HG03442 (cell line): ENCODE measurements at regions not wholly inside any gene's neighbourhood (a gene's known extent, or its start where the extent isn't known, plus 50 kb on each side); places are given as distances from the start of the nearest gene placed in this dataset.

Experiments used
- ATAC-seq: cut with Tn5 transposase; IDR thresholded peaks from one replicate; pipeline ENCODE4 v1.9.1; 2021; ENCODE audit warnings: mild to moderate bottlenecking, moderate library complexity; ENCODE audit not compliant: unreplicated experiment

- ATAC-seq, result no peak
These were observed 1413.0 kb downstream of the DSC3 start for GRCh38 chr18:29629493-29630036.

GRCh38 chr18:29626094-29626493 lies 1416.4 kb downstream of the DSC3 start:
- no peak for ATAC-seq

GRCh38 chr18:29616867-29617266 lies 1425.7 kb downstream of the DSC3 start:
- ATAC-seq, result no peak

- no peak for ATAC-seq
These were observed 1432.1 kb upstream of the CDH2 start for GRCh38 chr18:29608982-29609381.

GRCh38 chr18:29605365-29605764 lies 1428.4 kb upstream of the CDH2 start:
- ATAC-seq, result no peak

- ATAC-seq, result no peak
These were observed 1420.0 kb upstream of the CDH2 start for GRCh38 chr18:29596959-29597358.

GRCh38 chr18:29594493-29594892 lies 1417.6 kb upstream of the CDH2 start:
- ATAC-seq, result no peak

GRCh38 chr18:29588446-29589100 lies 1411.6 kb upstream of the CDH2 start:
- no peak for ATAC-seq

GRCh38 chr18:29586210-29586609 lies 1409.3 kb upstream of the CDH2 start:
- no peak for ATAC-seq

GRCh38 chr18:29560270-29560669 lies 1383.3 kb upstream of the CDH2 start:
- ATAC-seq, result peak; percentile 91

GRCh38 chr18:29556070-29556469 lies 1379.1 kb upstream of the CDH2 start:
- no peak for ATAC-seq

GRCh38 chr18:29549759-29550158 lies 1372.8 kb upstream of the CDH2 start:
- no peak for ATAC-seq

GRCh38 chr18:29547626-29548025 lies 1370.7 kb upstream of the CDH2 start:
- ATAC-seq, result no peak

GRCh38 chr18:29540548-29540947 lies 1363.6 kb upstream of the CDH2 start:
- no peak for ATAC-seq

GRCh38 chr18:29531746-29532145 lies 1354.8 kb upstream of the CDH2 start:
- no peak for ATAC-seq

- ATAC-seq, result no peak
These were observed 1346.4 kb upstream of the CDH2 start for GRCh38 chr18:29523371-29523770.

- no peak for ATAC-seq
These were observed 1335.8 kb upstream of the CDH2 start for GRCh38 chr18:29512761-29513160.

- ATAC-seq, result no peak
These were observed 1335.3 kb upstream of the CDH2 start for GRCh38 chr18:29512203-29512602.

GRCh38 chr18:29501952-29502351 lies 1325.0 kb upstream of the CDH2 start:
- no peak for ATAC-seq

GRCh38 chr18:29496152-29496680 lies 1319.3 kb upstream of the CDH2 start:
- ATAC-seq, result no peak

- no peak for ATAC-seq
These were observed 1317.4 kb upstream of the CDH2 start for GRCh38 chr18:29494371-29494770.

- ATAC-seq, result no peak
These were observed 1315.0 kb upstream of the CDH2 start for GRCh38 chr18:29491907-29492306.

GRCh38 chr18:29488617-29489016 lies 1311.7 kb upstream of the CDH2 start:
- ATAC-seq, result no peak
